ENCODE measurements at regions not wholly inside any gene's neighbourhood (a gene's known extent, or its start where the extent isn't known, plus 50 kb on each side); places are given as distances from the start of the nearest gene placed in this dataset.

GRCh38 chr15:66865622-66866611 is 163.9 kb downstream of the SMAD6 start:
- no peak for TF ChIP-seq POLR2A (IDR thresholded peaks at IDR 0.05; ENCODE audit: low read depth, low read length)
- TF ChIP-seq CTCF (conservative IDR thresholded peaks at IDR 0.05; ENCODE audit: low read depth, low read length): no peak
- no peak for TF ChIP-seq USF2 (IDR thresholded peaks at IDR 0.05; ENCODE audit: low read depth, low read length)
- no peak for TF ChIP-seq BHLHE40 (IDR thresholded peaks at IDR 0.05; ENCODE audit: low read depth, low read length)
- no peak for TF ChIP-seq MAZ (IDR thresholded peaks at IDR 0.05; ENCODE audit: borderline replicate concordance, low read depth, low read length)
- no peak for TF ChIP-seq RFX5 (IDR thresholded peaks at IDR 0.05; ENCODE audit: low read depth, low read length)
- TF ChIP-seq SMC3 (IDR thresholded peaks at IDR 0.05; ENCODE audit: low read depth, low read length): no peak
- no peak for TF ChIP-seq RAD21 (IDR thresholded peaks at IDR 0.05; ENCODE audit: low read length)
- TF ChIP-seq CEBPB (IDR thresholded peaks at IDR 0.05; ENCODE audit: low read depth, low read length): no peak
- no peak for TF ChIP-seq ELK1 (IDR thresholded peaks at IDR 0.05; ENCODE audit: borderline replicate concordance, low read depth, low read length)
- no peak for TF ChIP-seq MXI1 (IDR thresholded peaks at IDR 0.05; ENCODE audit: borderline replicate concordance, low read depth, low read length)
- no peak for TF ChIP-seq CHD1 (IDR thresholded peaks at IDR 0.05; ENCODE audit: low read depth, low read length)
- no peak for TF ChIP-seq RCOR1 (IDR thresholded peaks at IDR 0.05; ENCODE audit: insufficient replicate concordance, low read length)
- TF ChIP-seq MAFK (IDR thresholded peaks at IDR 0.05; ENCODE audit: low read depth, low read length): no peak
